ENCODE measurements at regions not wholly inside any gene's neighbourhood (a gene's known extent, or its start where the extent isn't known, plus 50 kb on each side); places are given as distances from the start of the nearest gene placed in this dataset.

DNA sequence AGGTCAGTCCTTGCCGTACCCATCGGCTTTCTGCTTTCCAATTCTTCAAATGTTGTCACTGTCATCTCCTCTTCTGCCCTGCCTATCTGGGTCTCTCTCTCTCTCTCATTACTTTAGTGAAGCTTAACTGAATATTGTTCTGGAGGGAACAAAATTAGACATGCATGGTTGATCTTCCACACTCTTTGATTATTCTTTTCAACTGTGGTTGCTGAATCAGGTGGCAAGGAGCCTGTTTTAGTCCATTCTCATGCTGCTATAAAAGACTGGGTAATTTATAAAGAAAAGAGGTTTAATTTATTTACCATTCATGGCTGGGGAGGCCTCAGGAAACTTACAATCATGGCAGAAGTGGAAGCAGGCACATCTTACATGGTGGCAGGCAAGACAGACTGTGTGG is 157.9 kb downstream of the ARL4C start:
- DNase-seq (ENCODE audit: low read depth) = no peak

- peak; percentile 82 for DNase-seq (ENCODE audit: low read depth)
Measured at GRCh38 chr2:234335661-234336228, 161.1 kb downstream of the ARL4C start.

- no peak for DNase-seq (ENCODE audit: low read depth)
Measured at GRCh38 chr2:234334756-234335155, 162.1 kb downstream of the ARL4C start.

- no peak for DNase-seq (ENCODE audit: low read depth)
Measured at GRCh38 chr2:234334151-234334550, 162.7 kb downstream of the ARL4C start.

DNA sequence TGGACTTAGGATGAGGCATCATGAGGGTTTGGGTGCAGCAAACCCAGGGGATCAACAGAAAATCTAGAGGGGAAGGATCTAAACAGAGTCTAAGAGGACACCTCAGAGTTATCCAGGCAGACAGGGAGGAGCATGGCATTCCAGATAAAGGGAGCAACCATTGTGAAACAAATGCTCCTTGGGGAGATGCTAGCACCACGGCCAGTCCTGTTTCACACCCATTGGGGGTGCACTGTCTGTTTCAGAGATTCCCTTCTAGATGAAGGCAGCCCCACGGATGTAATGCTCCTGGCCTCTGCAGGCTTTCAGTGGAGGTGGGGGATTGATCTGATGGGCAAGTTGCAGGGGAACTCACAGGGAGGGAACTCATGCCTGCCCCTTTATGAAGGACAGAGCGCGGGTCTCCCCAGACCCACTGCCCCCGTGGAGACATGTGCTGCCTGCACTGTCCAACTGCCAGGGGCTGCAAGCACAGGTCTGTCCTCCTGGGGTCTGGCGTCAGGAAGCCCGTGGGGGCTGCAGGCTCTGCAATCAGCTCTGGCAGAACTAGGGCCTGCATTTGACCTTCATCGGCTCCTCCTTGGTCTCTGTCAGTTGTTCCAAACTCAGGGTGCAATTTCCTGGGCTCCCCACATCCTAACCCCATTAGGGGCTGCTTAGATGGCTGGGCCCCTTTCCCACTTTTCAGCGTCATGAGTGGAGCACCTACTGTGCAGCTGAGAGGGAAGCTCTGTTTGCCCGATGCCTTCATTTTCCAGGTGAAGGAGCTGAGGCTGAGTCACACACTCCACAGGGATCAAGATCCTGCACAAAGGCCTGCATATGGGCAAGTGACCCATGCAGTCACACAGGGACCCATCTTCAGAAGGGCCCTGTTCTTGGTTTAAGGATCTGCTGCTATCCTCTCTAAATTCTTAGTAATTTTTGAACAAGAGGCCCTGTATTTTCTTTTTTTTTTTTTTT is 163.4 kb downstream of the ARL4C start:
- no peak for DNase-seq (ENCODE audit: low read depth)

DNA sequence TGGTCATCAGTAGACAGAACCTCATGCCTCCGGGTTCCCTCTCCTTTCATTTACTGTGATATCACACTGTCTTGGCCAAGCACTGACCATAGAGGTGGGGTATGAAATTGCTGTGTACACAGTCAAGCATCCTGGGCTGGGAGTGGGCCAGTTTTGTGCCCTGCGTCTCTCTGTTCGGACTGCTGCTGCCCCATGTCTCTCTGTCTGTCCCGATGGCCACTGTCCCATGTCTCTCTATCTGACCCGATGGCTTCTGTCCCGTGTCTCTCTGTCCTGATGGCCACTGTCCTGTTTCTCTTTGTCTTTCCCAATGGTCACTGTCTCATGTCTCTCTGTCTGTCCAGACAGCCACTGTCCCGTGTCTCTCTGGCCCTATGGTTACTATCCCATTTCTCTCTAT is 164.9 kb downstream of the ARL4C start:
- no peak for DNase-seq (ENCODE audit: low read depth)

- DNase-seq (ENCODE audit: low read depth) = no peak
Measured at GRCh38 chr2:234331566-234331965, 165.3 kb downstream of the ARL4C start.

GRCh38 chr2:234330902-234331301 is 166.0 kb downstream of the ARL4C start:
- DNase-seq (ENCODE audit: low read depth) = no peak

DNA sequence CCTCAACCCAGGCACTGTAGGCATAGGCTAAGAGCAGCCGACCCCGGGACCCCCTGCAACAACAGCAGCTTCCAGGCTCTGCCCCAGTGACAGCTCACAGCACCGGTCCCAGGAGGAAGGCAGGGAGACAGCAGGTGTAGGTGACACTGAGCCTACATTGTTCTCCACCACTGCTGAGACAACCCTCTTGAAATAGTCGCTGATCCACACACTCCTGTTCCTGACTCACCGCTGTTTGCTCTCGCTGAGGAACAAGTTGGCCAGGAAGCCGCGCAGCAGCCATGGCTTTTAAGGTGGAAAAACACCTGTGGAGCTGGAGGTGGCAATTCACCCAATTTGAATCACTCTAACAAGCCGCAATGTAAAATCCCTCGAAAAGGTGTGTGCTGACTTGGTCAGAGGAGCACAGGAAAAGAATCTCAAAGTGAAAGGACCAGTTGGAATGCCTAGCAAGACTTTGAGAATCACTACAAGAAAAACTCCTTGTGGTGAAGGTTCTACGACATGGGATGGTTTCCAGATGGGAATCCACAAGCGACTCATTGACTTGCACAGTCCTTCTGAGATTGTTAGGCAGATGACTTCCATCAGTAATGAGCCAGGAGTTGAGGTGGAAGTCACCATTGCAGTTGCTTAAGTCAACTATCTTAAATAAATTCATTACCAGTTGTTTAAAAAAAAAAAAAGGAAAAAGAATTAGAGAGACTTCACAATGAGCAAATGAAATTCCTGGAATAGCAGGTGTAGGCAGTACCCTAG is 167.5 kb downstream of the ARL4C start:
- peak; percentile 58 for DNase-seq (ENCODE audit: low read depth)

- DNase-seq (ENCODE audit: low read depth) = no peak
Measured at GRCh38 chr2:234328444-234328990, 168.4 kb downstream of the ARL4C start.

GRCh38 chr2:234326694-234327093 is 170.2 kb downstream of the ARL4C start:
- no peak for DNase-seq (ENCODE audit: low read depth)

DNA sequence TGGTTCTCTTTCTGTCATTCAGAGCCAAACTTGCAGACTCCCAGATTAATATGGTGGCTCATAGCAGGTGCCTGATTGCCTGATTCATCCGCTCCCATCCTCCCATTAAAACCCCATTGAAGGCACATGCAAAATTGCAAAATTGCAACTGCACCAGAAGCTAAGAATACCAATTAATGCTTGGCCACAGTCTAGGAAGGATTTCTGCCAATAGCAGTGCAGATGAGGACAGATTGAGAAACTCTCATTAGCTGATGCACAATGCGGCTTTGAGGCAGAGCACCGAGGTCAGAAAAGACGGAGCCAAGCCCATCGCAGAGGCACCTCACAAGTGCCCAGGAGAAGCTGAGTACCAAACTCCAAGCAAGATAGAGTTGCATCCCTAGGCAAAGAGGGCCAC is 172.8 kb downstream of the ARL4C start:
- DNase-seq (ENCODE audit: low read depth) = peak; percentile 36

DNA sequence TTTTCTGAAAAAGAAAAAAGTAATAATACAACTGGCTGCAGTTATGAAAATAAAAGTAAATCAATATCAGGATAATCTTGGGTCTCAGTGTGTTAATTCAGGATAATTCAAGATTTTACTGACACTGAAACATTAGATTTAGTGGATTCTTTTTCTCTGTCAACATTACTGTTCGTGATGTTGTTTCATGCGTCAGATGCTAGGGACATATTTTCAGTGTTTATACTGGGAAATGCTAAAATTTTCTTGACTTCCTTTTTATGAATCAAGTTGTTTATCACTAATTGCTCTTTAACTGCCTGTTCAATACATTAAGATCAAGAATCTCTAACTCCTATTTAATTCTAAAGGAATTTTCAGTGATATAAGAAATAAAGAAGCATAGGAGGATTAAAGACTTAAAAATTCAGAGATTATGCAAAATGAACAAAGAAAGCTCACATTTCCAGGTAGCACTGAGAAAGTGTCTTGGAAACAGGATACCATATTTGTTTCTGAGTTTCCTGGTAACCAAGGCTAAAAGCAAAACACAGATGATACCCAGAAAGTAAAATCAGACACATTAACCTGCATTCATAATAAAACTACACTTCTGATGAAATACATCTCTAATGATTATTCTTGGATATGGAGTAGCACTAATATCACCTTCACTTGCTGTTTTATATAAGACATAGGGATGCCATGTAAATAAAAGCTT is 174.0 kb downstream of the ARL4C start:
- DNase-seq (ENCODE audit: low read depth) = no peak

DNA sequence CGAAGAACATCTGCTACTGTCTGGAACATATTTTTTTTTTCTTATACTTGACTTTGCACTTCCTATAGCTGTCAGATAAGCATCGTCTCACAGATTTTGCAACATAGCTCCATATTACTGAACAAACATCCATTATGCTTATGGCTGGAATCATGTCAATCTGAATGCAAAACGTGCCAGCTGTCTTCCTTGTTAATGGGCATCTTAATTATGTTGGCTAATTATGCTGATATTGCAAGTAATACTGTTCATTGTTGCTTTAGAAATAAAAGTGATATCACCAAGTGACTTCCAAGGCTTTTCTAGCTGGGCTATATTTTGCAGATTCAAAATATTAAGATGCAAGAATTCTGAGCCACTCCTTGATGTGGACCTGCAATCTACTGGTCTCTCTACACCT is 176.8 kb downstream of the ARL4C start:
- DNase-seq (ENCODE audit: low read depth) = no peak

GRCh38 chr2:234318361-234318760 is 178.5 kb downstream of the ARL4C start:
- no peak for DNase-seq (ENCODE audit: low read depth)

DNA sequence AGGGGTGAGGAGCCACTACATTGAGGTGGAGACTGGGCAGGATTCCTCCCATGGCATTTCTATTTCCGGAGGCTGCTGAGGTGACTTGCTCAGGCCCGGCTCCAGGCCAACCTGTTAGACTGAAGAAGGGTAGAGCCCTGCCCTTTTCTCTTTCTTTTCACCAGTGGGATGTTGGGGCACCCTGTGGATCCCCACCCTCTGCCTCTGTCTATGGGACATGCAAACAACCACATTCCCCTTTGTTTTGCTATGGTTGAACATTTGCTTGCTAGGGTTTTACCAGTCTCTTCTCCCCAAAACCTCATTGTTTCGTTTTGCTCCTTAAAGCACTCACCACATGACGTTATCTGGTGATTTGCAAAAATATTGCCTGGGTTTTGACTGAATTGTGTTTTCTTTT is 183.3 kb downstream of the ARL4C start:
- no peak for DNase-seq (ENCODE audit: low read depth)

DNA sequence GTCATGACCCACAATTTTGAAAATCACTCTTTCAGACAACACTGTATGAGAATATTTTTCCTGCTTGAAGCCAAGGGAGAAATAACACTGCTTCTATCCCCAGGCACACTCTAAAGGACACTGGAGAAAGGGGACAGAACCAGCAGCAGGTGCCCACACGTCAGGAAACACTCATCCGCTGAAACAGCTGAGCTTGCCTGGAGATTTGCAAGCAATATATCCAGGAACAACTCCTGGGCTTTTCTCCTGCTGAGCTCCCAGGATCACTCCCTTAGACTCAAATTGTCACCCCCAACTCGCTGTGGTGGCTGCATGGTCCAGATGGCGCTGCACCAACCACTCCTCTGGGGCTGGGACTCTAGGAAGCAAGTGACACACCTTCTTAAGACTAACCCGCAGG is 186.7 kb downstream of the ARL4C start:
- no peak for DNase-seq (ENCODE audit: low read depth)

- DNase-seq (ENCODE audit: low read depth) = no peak
Measured at GRCh38 chr2:234309431-234309830, 187.4 kb downstream of the ARL4C start.

GRCh38 chr2:234308813-234309195 is 188.1 kb downstream of the ARL4C start:
- DNase-seq (ENCODE audit: low read depth) = peak; percentile 96

DNA sequence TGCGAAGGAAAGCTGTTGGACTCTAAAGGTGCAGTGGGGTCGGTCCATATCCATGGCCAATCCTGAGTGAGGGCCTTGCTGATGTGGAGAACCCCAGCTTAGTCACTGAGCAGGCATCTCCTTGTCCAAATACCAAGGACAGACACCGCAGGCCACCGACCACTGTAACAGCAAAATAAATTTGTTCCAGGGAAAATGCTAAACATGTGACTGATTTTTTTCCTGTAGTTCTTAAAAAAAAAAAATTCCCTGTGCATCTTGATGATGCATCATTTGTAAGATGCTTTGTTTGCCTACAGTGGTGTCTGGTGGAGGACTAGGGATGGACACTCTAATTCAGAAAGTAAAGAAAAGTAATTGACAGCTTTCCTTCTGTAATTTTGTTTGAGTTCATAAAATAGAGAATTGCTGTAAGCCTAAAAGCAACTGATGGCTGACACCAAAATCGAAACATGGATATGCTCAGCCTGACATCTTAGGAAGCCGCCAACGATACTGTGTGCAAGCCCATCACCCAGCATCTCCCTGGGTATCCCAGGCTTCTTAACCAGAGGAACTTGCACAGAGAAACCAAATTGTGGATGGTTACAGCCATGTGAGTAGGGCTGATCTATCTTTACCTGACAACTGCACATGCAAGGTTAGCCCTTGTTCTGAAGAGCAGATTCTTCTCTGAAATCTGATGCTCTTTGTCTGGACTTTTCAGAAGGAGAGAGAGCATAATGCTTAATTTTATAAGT is 188.6 kb downstream of the ARL4C start:
- DNase-seq (ENCODE audit: low read depth) = peak; percentile 36

GRCh38 chr2:234307322-234307961 is 189.4 kb downstream of the ARL4C start:
- DNase-seq (ENCODE audit: low read depth) = no peak
